MG63 (cell line): ENCODE measurements at regions not wholly inside any gene's neighbourhood (a gene's known extent, or its start where the extent isn't known, plus 50 kb on each side); places are given as distances from the start of the nearest gene placed in this dataset.

Experiments used
- DNase-seq: peaks from one replicate; pipeline ENCODE4 v3.0.0-alpha.2; 2020
- H3K27me3 ChIP-seq: fragments of 250-450 bp; sonication (Bioruptor Pico); 2 replicates; pipeline ENCODE4 v1.5.1; 2020; ENCODE audit warnings: mild to moderate bottlenecking, moderate library complexity
- H3K36me3 ChIP-seq: fragments of 250-450 bp; sonication (Bioruptor Pico); 2 replicates; pipeline ENCODE4 v1.5.1; 2020; ENCODE audit warnings: mild to moderate bottlenecking, moderate library complexity
- H3K4me3 ChIP-seq: fragments of 250-450 bp; sonication (Bioruptor Pico); 2 replicates; pipeline ENCODE4 v1.5.1; 2020; ENCODE audit warnings: mild to moderate bottlenecking, moderate library complexity
- H3K9me3 ChIP-seq: fragments of 250-450 bp; sonication (Bioruptor Pico); 2 replicates; pipeline ENCODE4 v1.5.1; 2020; ENCODE audit warnings: mild to moderate bottlenecking, moderate library complexity

DNA sequence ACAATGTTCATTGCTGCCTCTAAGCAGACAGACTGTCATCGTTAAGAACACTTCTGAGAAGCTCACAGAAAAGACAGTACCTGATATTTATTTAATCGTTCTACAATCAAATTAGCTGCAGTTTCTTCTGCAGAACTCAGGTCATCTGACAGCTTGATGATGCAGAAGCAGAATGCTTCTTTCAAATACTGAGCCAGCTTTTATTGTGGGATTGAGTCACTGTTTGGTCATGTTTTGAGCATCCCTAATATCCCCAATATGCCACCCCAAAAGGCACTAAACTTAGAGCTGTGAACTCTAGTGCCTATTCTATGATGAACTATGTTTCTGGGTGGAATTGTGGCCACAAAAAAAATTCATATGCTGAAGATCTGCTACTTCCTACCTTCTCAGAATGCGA, 51.0 kb upstream of the NLGN4Y start:
- DNase-seq = no peak
- H3K36me3 ChIP-seq = no peaks in the 10 kb centered on the region
- no peaks in the 10 kb centered on the region for H3K27me3 ChIP-seq

More for the DNA sequence above, 51.0 kb upstream of the NLGN4Y start:
- no peak overlapping the region for H3K4me3 ChIP-seq
- H3K9me3 ChIP-seq = no peaks in the 10 kb centered on the region
